ENCODE measurements at regions not wholly inside any gene's neighbourhood (a gene's known extent, or its start where the extent isn't known, plus 50 kb on each side); places are given as distances from the start of the nearest gene placed in this dataset.

DNA sequence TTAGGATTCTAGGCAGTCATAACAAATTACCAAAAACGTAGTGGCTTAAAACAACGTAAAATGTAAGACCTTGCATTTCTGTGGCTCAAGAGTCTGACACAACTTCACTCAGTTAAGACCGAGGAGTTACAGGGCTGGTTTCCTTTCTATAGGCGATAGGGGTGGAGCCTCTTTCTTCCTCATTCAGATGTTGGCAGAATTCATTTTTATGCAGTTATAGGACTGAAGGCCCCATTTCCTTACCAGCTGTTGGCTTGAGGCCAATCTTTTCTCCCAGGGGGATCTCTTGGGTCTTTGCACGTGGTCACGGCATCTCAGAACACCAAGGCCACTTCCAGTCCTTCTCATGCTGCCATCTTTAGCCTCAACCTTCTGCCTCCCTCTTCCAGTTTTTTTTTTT lies 145.2 kb downstream of the KCNJ2 start:
- CTCF ChIA-PET (ENCODE audit: partially characterized antibody): no interaction called here
- Histone ChIP-seq H2BK12ac (ENCODE audit: low read depth, low read length) (no peak overlapping the region), H3K79me2 (ENCODE audit: control insufficient read depth in 1 of 2, insufficient read depth in 2 of 2, low read length in 2 of 2) (no peaks in the 10 kb centered on the region), H3K23ac (ENCODE audit: insufficient read length) (no peak overlapping the region), H3K56ac (replicated peaks; ENCODE audit: insufficient read length, low read depth, low read length) (no peak overlapping the region), H3K27me3 (replicated peaks in 1 of 4; ENCODE audit: control insufficient read depth in 3 of 4, extremely low read depth in 1 of 4, insufficient read depth in 3 of 4, low read length in 3 of 4) (no peaks in the 10 kb centered on the region), H2BK5ac (ENCODE audit: low read depth, low read length) (no peak overlapping the region), H3K23me2 (ENCODE audit: low read depth, low read length) (no peaks in the 10 kb centered on the region), H2BK15ac (ENCODE audit: low read length) (no peak overlapping the region), H3K27ac (ENCODE audit: low read depth, low read length) (no peak overlapping the region), H4K91ac (replicated peaks; ENCODE audit: insufficient read length, low read length) (no peak overlapping the region), H3K79me1 (ENCODE audit: low read depth, low read length) (no peaks in the 10 kb centered on the region), H4K20me1 (replicated peaks in 1 of 2; ENCODE audit: control insufficient read depth in 1 of 2, insufficient read depth in 2 of 2, low read length in 2 of 2) (no peaks in the 10 kb centered on the region), H2AK5ac (ENCODE audit: low read depth, low read length) (no peak overlapping the region), H3K18ac (ENCODE audit: extremely low read depth, low read length) (no peak overlapping the region), H2BK20ac (ENCODE audit: low read length) (no peak overlapping the region), H4K5ac (ENCODE audit: insufficient read length, low read depth, low read length) (no peak overlapping the region), H3K9ac (replicated peaks in 1 of 4; ENCODE audit: extremely low read depth in 1 of 4, low read depth in 3 of 4, low read length in 3 of 4) (no peak overlapping the region), H4K8ac (ENCODE audit: extremely low read depth, insufficient read depth, low read length) (no peak overlapping the region), H2AFZ (ENCODE audit: low read length) (no peak overlapping the region), H3K9me3 (ENCODE audit: insufficient read depth in 2 of 2, low read depth in 1 of 2, low read length in 1 of 2) (no peaks in the 10 kb centered on the region), H3K4me1 (replicated peaks in 1 of 4; ENCODE audit: control insufficient read depth in 3 of 4, insufficient read depth in 4 of 4, low read length in 3 of 4) (no peaks in the 10 kb centered on the region), H3K4ac (replicated peaks; ENCODE audit: insufficient read length, low read depth, low read length) (no peak overlapping the region), H3K36me3 (ENCODE audit: control insufficient read depth in 2 of 4, insufficient read depth in 4 of 4, low read length in 3 of 4) (no peaks in the 10 kb centered on the region), H3K14ac (ENCODE audit: insufficient read length) (no peak overlapping the region), H2BK120ac (replicated peaks; ENCODE audit: low read depth, low read length) (no peak overlapping the region), H3K4me2 (ENCODE audit: insufficient read depth in 1 of 2, low read depth in 2 of 2, low read length in 2 of 2) (no peak overlapping the region), H3K4me3 (ENCODE audit: extremely low read depth in 1 of 4, insufficient read depth in 2 of 4, low read depth in 3 of 4, low read length in 4 of 4) (no peak overlapping the region)
- no peak for TF ChIP-seq RBBP5 (IDR thresholded peaks at IDR 0.05; ENCODE audit: borderline replicate concordance, low read depth, low read length)
- TF ChIP-seq KDM4A (IDR thresholded peaks at IDR 0.05; ENCODE audit: low read depth, low read length, severe bottlenecking): no peak
- no peak for TF ChIP-seq EGR1 (IDR thresholded peaks at IDR 0.05; ENCODE audit: borderline replicate concordance, low read depth, low read length)
- TF ChIP-seq SP4 (IDR thresholded peaks at IDR 0.05; ENCODE audit: low read length): no peak
- TF ChIP-seq TEAD4 (IDR thresholded peaks at IDR 0.05; ENCODE audit: low read depth, low read length): no peak
- no peak for TF ChIP-seq BRCA1 (IDR thresholded peaks at IDR 0.05; ENCODE audit: low read depth, low read length)
- no peak for TF ChIP-seq JUN (IDR thresholded peaks at IDR 0.05; ENCODE audit: low read depth, low read length)
- TF ChIP-seq, protein P1, sequence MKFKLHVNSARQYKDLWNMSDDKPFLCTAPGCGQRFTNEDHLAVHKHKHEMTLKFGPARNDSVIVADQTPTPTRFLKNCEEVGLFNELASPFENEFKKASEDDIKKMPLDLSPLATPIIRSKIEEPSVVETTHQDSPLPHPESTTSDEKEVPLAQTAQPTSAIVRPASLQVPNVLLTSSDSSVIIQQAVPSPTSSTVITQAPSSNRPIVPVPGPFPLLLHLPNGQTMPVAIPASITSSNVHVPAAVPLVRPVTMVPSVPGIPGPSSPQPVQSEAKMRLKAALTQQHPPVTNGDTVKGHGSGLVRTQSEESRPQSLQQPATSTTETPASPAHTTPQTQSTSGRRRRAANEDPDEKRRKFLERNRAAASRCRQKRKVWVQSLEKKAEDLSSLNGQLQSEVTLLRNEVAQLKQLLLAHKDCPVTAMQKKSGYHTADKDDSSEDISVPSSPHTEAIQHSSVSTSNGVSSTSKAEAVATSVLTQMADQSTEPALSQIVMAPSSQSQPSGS (IDR thresholded peaks at IDR 0.05; ENCODE audit: low read length): no peak
- no peak for TF ChIP-seq FOSL1 (IDR thresholded peaks at IDR 0.05; ENCODE audit: insufficient read depth, low read depth, low read length)
- TF ChIP-seq KDM1A (IDR thresholded peaks at IDR 0.05; ENCODE audit: borderline replicate concordance, low read length): no peak
- TF ChIP-seq HDAC6 (IDR thresholded peaks at IDR 0.05; ENCODE audit: low read depth, low read length): no peak
- DNase-seq (ENCODE audit: low read depth in 1 of 2, low spot score in 2 of 2): no peak
- no peak for FAIRE-seq
- WGBS, 2 experiments (ENCODE audit: extremely low coverage in 1 of 2, insufficient coverage in 1 of 2, insufficient read length in 1 of 2, insufficient replicate concordance in 2 of 2, low coverage in 1 of 2, low lambda C conversion rate in 2 of 2, missing lambda C conversion rate in 1 of 2): 96% methylated on average over 6 of the region's 6 CpGs; no CpG with 5 or more reads in 1 of the 2 experiments
- POLR2A ChIA-PET (ENCODE audit: partially characterized antibody): interaction anchor here (0.6 kb wide), 1 partner anchor 94 kb away, joined by 3 read pairs; no protein-coding TSS in a partner anchor
